ENCODE measurements at regions not wholly inside any gene's neighbourhood (a gene's known extent, or its start where the extent isn't known, plus 50 kb on each side); places are given as distances from the start of the nearest gene placed in this dataset.

DNA sequence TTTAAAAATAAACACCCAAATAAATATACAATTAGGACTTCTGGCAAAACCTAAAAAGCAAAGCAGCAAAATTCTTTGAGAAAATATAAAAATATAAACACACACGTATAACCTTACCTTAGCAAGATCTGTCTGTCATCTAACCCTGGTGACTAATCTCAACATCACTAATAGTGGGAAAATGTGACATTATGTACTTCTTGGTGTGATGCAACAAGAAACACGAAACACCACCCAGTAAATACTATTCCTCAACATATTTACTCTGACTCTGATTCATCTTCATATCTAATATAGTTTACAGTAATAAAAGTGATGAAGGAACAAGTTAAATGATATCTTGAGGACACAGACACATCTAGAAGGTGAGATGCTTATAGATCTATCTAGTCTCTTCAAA, 332.6 kb upstream of the MANEA start:
- no peak for DNase-seq

DNA sequence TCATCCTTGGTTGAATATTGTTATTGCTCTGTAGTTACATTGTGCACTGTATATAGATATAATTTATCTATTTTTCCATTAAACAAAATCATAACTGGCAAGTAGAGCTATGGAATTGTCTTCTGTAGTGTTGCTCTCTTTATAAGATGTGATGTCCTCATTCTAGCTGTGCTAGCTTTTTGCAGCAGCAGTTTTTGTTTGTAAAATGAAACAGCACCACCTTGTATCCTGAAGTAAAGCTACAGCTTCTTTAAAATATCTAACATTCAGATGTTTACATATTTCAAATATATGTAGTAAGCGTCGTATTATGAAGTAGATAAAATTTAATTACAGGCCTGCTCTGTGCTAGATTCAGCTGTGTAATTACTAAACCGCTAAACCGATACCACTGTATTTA, 328.8 kb upstream of the MANEA start:
- DNase-seq, result no peak

DNA sequence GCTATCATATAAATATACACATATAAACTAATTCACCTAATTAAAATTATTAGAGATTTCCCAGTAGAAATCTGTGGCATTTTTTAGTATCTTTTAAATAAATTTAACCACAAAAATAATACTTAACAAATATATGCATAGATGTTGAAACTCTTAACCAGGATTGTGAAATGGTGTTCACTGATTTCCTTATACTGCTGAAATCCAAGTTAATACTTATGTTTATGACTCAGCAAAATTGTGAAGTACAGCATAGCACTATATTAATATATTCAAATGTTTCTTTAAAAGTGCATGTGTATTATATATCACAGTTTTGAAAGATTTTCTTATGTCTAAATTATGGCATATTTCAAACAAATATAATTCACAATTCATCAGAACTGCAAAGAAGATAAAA, 328.2 kb upstream of the MANEA start:
- no peak for DNase-seq

DNA sequence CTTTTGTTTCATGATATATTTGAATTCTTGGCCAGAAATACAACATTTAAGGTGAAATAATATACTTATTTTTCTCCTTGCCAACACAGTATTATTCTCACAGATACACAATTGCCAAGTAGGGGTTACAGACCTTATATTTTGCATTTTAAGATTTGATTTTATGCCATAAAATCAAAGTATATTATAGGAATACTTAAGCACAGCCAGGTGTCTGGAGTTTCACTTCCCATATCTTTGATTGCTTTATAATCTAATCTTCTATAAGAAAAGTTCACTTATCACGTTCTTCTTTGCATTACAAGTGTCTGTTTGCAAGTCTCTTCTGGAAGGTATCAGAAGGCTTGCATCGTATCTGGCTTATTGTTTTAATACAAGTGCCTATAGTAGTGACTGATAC, 327.7 kb upstream of the MANEA start:
- no peak for DNase-seq

DNA sequence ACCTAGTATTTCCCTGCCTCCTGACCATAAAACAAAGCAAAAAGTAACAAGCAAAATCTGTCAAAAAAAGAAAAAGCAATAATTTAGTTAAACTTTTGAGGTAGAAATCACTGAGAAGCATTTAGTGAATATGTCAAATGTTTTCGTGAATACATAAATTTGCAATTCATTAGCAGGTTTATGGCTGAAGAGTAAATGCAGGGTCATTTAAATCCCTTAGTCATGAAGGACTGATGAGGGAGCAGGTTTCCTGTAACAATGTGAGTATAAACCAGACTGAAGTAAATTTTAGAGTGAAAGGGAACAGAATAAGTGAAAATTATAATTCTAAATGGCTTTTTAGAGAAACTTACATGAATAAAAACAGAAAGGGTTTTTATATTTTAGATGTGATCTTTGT, 313.5 kb upstream of the MANEA start:
- DNase-seq, result no peak

DNA sequence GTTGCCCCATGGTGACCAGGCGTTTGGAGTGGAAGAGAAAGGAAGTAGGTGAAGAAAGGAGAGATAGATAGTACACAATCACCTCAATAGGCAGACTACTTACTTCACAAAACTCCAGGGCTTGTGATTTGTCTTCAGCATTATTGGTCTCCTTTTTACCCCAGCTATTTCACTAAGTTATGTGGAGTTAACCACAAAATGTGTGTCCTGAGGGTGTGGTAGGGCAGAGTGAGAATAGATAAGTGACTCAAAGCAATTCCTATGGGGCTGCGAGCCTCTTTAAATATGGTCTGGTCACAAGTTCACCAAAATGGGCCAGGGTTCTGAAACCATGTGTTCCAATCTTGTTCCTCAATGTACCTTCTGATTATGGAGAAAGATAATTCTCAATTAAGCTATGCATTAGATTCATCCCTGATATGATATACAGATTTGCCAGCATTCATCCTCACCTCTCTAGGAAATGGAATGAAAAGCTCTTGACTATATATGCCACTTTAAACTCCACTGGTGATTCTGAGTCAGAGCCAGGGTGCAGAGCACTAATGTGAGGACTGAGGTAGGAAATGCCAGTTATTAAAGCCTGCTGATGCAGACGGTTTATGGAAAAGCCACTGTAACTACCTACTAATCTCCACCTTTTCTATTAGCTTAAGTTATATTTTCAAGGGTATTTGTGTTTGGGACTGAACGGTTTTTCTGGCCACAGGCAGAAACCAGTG, 310.6 kb upstream of the MANEA start:
- DNase-seq, result no peak

DNA sequence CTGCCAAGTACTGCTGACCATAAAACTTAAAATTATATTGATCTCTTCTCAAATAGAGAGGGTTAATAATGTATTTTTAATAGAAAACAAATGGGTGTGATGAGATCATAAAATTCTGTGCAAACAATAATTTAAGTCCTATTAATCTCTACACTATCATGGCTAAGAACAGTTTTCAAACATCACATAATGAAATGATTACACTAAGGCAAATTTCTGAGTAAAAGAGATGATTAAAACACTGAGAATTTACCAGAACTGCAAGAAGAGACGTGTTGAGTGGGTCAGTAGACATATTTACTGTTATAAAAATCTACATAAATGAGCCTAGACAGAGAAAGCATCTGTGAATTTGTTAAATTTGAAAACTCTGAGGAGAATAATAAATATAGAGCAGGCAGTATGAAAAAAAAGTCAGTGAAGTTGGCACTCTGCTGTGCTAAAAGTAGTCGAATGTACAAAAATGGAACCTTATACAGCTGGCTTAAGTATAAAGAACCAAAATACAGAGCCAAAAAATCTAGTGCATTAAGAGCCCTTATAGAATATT, 302.6 kb upstream of the MANEA start:
- no peak for DNase-seq

DNA sequence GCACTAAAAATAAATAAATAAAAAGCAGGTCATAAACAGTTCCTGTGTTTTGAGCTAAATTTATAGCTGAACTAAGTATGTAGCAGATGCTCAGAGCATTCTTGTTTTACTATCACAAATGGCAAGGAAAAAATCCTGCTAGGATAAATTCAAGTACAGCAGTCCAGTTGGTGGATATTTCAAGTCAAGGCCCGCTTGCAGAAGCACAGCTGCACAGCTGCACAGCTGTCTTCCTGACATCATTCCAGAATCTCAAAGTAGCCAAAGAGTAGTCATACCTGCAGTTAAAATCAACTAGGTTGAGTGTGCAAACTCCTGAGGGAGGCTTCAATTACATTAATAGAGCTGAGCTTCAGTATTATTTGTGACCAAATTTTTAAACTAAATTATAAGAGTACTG, 297.7 kb upstream of the MANEA start:
- DNase-seq, result no peak

DNA sequence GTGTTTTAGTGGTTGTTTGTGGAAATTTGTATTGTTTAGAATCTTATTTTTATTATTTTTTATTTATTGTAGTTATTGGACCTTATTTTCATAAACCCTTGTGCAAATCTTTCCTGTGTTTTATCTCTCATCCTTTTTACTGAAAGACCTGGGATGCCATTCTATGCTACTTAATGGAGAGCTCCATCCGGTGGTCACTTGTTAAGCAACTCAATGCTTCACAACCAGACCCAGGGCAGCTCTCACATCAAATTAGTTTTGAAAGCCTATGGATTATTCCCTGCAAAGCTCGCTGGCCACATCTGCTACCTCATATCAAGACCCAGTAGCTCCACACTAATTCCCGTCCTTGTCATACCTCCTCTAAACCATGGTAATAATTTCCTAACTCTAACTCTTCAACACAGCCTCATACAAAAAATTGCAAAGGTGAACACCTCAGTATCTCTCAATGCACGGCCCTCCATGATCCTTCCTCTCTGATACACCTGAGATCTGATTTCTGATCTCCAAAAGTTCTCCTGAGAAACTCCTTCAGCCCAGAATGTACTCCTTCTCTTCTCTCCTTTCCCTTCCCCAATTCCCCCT, 296.6 kb upstream of the MANEA start:
- DNase-seq, result no peak

DNA sequence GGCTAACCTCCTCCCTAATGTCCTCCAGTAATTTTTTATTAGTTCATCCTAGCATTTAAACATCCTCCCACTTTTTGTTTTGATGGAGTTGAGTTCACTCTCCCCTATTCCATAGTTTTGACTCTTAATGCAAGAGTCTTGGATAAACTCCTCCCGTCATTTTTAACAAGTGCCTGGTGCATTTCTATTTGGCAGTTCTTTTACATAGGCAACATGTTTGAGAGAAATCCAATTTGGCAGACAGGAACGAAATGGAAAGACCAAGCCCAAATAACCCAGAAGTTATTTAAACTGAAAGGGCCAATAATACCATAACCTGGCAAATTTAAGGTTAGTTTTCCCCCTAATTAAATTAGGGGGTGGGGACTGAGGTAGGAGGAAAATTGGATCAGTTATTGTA, 291.5 kb upstream of the MANEA start:
- no peak for DNase-seq

DNA sequence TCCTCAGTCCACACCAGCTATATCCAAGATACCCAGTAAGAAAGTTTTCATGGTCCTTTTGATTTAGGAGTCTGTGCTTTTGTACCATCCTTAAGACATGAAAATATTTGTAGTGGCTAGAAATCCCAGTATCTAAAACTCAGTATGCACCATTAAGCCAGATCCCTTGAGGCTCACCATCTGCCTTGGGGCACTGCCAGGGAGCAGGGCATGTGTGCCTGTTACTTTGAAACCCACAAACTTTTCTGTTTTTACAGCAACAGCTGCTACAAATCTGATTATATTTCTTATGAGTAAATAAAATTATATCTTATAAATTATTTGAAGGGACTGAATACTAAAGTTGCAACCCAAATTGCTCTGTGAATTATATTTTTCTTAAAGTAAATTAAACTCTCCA, 290.5 kb upstream of the MANEA start:
- DNase-seq, result no peak

DNA sequence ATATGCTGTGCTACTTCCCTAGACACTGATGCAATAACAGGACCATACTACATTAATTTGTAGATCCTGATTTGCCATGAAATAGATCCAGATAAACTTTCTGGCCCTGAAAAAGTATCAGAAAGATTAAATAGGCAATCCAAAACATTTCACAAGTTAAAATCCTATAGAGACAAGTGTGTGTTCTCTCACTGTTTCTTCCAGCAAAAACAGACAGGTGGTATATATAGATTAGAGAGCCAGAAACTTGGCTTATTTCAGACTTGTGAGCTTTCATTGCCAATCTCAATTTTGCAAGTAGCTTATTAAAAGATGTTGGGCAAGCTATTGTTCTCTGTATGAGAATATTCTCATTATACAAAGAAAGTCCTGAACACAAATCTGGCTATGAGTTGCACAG, 289.1 kb upstream of the MANEA start:
- DNase-seq, result no peak

DNA sequence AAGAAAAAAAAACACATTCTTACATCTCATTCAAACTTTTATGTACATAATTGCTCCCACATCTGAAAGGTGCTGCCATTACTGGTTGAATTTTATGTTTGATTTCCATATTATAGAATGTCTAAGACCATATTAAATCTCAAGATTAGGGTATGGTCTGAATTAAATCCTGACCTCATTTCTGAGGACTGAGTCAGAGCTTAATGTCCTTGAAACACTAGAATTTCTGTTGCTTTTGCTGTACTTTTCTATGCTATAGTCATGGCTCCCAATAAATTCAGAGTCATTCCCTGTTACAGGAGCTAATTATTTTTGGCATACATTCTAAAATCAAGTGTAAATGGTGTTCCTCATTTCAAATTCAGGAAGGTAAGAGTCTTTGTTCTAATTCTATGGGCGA, 285.3 kb upstream of the MANEA start:
- no peak for DNase-seq

DNA sequence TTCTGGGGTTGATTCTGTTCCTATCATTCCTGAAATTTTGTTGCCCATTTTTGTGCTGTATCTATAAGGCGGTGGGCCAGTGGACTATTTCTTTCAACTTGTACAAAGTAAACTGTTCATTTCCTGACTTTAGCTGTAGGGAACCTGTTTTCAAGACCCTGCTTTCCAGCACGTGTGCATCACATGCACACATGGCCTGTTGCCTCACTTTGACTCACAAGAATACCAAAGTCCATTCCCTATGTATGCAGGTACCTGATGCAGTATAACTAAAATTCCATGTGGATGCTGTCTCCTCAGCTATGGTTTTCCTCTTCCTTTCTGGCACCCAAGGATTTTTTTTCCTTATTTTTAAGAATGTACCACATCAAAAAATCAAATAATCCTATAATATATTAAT, 284.1 kb upstream of the MANEA start:
- no peak for DNase-seq

DNA sequence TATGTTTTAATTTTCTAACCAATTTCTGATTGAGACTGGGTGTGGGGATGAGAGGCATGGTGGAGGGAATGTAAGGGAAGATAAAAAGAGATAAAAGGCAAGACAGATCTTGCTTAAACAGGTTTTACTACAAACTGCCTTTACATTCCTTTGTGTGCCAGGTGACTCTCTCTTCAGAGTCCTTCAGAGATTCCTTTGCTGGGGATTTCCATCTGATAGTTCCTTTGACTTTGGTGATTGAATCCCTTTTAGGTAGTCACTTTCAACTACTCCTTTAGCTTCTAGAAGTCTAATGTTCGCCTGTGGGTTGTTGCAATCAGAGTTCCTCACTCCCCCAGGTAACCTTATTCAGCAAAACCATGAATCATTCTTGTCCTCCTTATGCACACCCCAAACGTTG, 283.3 kb upstream of the MANEA start:
- no peak for DNase-seq

DNA sequence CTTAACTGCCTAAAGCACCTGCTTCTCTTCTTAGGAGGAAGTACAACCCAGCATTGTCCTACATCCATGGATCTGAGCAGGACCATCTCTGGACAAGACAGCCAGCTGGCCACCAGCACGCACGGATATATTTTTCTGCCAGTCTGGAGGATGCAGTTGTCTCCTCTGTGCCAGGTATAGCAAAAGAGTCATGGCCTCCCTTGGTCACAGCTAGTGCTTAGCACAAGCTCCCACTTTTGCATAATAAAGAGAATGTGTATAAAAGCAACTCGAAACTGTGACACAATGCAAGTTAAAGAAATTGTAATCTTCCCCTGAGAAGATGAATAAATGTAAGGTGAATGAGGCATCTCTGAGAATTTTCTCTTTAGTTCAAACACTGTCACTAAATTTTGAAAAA, 267.8 kb upstream of the MANEA start:
- DNase-seq, result no peak

DNA sequence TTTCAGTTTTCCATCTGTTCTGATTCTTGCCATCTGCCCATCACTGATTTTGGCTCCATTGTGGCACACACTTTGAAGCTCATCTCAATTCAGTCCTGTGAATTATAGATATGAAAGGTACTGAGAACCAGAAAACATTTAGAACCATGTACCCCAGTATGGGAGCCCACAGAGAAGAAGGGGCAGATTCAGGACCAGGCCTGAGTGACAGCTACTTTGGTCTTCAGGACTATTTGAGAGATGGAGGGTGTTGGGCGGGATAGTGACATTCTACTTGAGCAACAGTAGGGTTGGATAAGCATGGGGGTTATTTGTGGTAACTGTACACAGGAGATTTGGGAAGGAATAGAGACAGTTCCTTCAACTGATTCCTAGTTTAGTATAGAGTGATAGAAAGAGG, 259.2 kb upstream of the MANEA start:
- DNase-seq, result no peak

DNA sequence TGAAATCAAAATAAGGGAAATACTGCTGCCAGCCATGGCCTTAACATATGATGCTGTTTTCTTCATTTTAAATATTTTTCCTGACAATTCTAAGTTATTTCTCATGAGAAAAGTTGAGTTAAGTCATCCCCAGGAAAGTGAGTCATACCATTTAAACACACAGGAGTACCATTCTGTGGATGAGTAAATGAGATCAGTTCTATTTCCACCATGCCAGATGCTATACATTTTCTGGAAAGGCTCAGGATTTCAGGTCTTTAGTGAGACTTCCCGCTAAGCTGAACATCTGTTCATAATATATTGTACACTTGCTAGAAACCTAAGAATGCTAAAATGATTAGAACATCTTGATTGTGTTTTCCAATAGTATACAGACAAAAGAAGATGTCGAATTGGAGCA, 256.2 kb upstream of the MANEA start:
- DNase-seq, result no peak

DNA sequence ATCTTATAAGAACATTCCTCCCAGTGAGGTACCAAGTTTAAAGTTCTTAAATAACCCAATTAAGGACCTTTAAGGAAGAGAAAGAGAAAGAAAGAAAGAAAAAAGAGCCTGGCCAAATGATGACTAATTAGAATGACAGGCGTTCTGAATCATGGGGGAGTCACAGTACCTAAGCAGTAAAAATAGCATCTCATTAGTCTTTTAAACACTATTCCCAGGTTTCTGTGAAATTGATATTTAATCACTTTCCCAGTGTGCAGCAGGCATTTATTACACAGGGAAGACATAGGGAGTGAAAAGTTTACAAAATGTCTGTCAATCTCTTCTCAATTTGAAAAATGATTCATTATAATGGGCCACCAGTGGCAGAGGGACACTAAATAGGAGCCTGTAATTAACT, 251.4 kb upstream of the MANEA start:
- DNase-seq, result no peak

DNA sequence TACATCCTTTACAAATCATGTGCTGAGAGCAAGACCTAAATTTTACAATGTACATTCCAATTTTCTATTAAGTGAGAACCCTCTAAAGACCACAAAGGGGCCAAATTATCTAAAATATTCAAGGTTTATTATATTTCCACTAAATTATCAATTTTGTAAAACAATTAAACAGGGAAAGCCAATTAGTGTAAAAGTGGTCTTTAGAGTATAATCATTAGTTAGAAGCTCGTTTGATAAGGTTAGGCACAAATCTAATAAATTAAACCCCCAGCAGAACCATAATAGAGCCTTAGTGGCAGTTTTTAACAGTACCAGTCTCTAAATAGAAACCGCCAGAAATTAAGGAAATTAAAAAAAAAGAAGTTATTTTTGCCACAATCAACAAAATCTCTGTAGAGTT, 249.1 kb upstream of the MANEA start:
- DNase-seq, result no peak

DNA sequence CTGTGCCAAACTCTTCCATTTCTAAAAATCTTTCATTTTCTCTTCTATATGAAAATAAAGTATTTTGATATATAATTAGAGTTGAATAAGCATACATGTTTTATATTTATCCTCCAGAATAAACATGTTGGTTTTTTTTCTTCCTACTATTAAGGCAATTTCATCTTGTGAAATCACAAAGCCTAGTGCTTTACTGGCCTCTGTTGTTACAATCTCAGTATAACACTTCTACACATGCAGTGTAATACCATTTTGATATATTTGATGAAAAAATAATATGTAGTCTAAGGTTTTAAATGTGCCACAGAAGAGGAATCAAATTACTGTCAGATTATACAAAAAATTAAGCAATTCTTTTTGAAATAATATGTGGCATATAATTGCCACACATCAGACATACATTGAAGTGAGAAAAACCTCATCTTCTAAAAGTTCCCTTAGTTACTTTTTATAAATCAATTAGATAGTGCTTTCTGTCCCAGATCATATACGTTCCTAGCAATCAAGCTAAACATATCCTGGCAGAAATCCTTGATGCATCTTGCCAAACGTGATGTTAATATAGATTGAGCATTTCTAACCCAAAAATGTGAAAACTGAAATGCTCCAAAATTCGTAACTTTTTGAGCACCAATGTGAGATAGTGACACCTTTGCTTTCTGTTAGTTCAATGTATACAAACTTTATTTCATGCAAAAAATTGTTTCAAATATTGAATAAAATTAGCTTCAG, 225.1 kb upstream of the MANEA start:
- no peak for DNase-seq

DNA sequence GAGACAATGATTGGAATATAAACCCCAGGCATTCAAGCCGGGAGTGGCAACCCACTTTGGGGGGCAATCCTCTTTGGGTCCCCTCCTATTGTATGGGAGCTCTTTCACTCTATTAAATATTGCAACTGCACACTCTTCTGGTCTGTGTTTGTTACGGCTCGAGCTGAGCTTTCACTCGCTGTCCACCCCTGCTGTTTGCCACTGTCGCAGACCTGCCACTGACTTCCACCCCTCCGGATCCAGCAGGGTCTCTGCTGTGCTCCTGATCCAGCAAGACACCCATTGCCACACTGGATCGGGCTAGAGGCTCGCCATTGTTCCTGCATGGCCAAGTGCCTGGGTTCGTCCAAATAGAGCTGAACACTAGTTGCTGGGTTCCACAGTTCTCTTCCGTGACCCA, 222.8 kb upstream of the MANEA start:
- no peak for DNase-seq

DNA sequence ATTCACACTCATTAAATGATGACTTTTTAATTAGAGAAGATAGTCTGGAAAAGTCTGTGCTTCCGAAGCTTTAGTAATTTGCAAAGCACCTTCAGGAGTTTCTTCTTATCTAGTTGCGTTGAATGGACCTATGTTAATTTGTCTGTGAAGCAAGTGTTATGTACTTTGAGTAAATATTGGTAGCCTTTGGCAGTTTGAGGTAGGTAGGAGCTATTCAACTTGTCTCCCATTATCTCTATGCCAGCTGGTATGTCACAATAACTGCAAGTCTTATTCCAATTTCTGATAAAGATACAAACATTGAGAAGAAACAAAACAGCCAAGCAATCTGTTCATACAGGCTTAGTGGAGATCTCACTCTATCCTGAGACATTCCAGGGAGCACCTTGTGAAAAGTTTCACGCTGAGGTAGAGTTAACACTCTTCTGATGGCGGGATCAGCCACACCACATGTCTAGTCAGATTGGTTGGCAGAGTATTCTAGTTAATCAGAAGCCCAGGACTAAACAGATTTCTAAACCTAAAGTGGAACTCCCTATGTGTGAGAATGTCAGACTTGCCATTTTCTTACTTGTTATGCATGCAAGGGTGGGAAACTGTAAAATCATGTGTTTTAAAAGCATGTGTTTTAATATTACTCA, 219.8 kb upstream of the MANEA start:
- DNase-seq, result no peak

Measured in GF-D8 (cell line).